ENCODE measurements at regions not wholly inside any gene's neighbourhood (a gene's known extent, or its start where the extent isn't known, plus 50 kb on each side); places are given as distances from the start of the nearest gene placed in this dataset.

DNA sequence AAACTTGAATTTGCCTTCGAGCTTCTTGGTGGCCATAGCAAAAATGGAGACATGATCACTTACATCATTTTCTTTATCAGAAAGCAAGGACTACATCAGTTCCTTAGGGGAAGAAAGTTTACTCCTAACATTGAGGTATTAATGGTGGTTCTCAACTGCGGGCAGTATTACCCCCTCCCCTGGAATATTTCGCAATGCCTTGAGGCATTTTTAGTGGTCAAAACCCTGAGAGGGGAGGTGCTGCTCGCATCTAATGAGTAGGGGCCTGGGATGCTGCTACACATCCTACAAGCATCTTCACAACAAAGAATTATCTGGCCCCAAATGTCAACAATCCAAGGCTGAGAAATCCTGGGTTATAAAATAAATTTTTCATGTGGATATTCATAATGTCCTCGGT is 222.2 kb upstream of the TSHZ2 start:
- in situ Hi-C loops (cut with HindIII; ENCODE audit: low sequenced_read_pairs), result no loop called here
- DNase-seq (ENCODE audit: low spot score), result no peak

DNA sequence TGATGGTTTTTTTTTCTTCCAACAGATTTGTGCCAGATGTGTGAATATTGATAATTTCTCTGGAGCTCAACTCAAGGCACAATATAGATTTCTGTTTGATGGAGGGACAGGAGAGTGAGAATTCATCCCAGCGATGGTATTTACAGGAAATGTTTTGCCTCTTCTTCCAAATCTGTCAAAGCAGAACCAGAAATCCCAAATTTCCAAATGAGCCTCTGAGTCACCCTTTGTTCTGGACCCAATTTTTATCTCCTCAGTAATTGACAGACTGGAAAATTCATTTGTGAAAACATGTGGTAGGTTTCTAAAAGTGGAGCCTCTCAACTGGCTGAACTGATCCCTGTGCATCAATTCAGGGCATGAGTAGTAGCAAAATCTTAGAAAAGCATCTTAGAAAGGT is 223.2 kb upstream of the TSHZ2 start:
- peak; percentile 15 for DNase-seq (ENCODE audit: low spot score)
- in situ Hi-C loops (cut with HindIII; ENCODE audit: low sequenced_read_pairs), result no loop called here

DNA sequence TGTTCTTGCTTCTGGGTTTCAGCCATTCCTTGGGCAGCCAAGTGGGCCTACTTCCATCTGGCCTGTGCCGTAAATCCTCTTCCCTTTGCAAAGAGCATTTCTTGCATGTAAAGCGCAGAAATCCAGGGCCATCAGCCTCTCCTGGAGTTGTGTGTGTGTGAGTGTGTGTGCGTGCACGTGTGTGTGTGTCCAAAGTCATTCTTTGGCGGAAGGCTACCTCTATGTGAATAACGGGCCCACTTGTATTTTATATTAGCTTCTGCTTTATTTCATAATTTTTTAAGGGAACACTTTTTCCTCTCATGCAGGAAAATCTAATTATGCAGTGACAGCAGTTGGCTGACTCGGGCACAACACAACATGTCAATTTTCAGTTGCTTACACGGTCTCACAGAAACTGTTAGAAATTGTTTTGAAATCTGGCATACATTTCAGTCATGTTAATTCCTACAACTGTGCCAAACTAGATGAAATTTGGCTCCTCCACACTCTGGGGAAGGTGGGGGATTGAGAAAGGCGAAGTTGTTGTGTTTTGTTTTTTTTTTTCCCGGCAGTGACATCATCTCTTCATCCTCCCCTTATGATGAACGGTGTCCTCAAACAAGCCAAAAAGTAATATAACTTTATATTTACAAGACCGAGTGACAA is 223.7 kb upstream of the TSHZ2 start:
- in situ Hi-C loops (cut with HindIII; ENCODE audit: low sequenced_read_pairs), result no loop called here
- DNase-seq (ENCODE audit: low spot score), result peak; percentile 86

DNA sequence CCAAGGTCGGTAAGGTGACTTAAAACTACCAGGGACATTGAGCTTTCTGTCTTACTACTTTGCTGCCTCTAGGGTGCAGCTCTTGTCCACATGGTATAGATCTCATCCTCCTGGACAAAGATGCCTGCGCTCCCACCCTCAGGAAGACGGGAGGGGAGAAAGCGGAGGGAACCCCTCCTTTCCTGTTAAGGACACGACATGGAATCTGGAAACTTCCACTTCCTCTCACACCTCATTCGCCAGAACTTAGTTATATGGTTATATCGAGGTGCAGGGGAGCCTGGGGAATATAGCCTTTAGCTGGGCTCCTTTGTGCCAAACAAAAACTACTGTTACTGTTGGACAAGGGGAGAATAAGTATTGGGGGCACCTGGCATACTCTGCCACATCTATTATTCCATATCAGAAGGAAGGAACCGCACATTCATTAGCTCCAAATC is 224.3 kb upstream of the TSHZ2 start:
- DNase-seq (ENCODE audit: low spot score), result no peak
- in situ Hi-C loops (cut with HindIII; ENCODE audit: low sequenced_read_pairs), result no loop called here

DNA sequence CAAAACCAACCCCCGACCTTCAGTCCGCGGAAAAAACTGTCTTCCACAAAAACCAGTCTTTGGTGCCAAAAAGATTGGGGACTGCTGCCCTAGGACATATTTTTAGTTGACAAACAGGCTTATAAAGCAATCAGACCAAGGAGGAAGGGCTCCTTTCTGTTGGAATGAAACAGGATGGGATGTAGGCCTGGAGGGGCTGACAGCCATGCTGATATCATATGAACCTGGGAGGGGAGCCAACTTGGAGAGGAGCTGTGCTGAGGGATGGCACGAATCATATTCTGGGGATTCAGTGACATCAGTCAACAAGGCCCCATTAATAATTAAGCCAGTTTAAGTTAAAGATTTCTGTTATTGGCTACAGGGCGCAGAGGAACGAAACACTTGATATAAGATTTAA is 225.4 kb upstream of the TSHZ2 start:
- peak; percentile 13 for DNase-seq (ENCODE audit: low spot score)
- in situ Hi-C loops (cut with HindIII; ENCODE audit: low sequenced_read_pairs), result no loop called here

DNA sequence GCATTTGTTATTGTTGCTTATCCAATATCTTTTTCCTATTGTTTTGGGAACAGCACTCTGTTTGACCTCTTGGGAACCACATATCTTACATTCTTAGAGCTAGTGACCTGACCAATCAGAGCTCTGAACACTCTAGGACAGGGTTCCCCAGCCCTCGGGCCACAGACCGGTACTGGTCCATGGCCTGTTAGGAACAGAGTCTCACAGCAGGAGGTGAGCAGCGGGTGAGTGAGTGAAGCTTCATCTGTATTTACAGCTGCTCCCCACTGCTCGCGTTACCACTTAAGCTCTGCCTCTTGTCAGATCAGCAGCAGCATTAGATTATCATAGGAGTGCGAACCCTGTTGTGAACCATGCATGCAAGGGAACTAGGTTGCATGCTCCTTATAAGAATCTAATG is 226.0 kb upstream of the TSHZ2 start:
- DNase-seq (ENCODE audit: low spot score), result no peak
- in situ Hi-C loops (cut with HindIII; ENCODE audit: low sequenced_read_pairs), result no loop called here

DNA sequence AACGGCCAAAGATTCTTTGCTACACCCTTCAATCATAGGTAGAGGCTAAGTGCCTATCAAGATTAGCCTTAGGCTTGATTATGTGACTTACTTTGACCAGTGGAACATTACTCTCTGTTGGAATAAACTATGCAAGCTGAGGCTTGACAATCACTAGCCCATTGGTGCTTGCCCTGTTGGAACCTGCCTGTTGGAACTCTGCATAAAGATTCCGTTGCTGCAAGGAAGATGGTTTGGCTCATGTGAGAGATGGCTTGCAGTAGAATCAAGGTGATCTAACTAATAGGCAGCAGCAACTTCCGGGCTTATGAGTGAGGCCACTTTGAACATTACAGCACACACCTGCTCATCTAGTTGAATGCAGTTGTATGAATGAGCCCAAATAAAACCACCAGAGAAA is 227.7 kb upstream of the TSHZ2 start:
- in situ Hi-C loops (cut with HindIII; ENCODE audit: low sequenced_read_pairs), result no loop called here
- DNase-seq (ENCODE audit: low spot score), result no peak

DNA sequence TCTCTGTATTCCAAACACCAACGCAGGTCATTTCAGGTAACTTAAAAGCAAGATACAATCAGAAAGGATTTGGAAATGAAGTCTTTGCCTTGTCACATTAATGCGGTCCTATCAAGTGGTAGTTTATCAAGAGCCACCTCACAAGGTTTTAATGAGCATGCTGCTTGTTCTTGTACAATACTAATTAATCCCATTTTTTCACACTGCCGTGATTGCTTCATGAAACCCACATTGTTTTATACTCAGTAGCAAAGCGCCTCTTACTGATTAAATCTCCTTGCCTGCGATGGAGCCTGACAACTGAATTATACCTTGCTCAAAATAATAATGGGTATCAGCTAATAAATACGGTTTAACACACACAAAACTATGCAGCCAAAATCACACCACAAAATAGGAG is 234.1 kb upstream of the TSHZ2 start:
- peak; percentile 7 for DNase-seq (ENCODE audit: low spot score)
- in situ Hi-C loops (cut with HindIII; ENCODE audit: low sequenced_read_pairs), result no loop called here

DNA sequence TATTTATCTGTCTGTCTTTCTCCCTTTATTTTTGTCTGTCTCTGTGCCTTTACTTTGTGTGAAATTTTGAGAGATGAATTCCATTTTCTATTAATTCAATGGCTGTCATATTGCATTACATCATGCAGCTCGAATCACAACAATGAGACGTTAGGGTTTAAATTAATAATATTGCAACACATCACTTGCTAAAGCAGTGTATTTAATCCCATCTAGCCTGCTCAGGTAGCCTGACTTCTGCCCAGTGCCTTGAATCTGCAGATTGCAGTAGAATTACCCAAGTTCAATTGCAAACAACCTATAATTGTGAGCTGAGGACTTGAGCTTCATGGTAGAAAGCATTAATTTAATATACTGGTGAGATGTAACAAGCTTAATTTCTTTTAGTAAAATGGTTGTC is 235.7 kb upstream of the TSHZ2 start:
- in situ Hi-C loops (cut with HindIII; ENCODE audit: low sequenced_read_pairs), result no loop called here
- DNase-seq (ENCODE audit: low spot score), result no peak

DNA sequence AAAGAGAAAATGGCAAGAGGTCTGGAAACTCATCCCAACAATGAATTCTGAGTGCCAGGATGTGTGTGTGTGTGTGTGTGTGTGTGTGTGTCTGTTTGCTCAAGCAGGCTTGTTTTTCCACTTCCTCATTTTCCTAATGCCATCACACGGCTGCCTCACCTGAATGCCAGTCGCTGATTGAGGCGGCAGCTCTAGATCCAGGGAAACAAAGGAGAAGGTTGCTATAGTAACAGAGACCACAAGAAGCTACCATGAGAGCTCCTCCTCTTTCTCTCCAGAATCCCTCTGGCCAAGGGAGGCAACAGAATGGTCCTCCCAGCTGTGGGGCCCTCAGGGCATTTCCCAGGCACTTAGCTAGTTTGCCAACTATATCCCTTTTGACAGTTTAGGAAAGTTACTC is 241.1 kb upstream of the TSHZ2 start:
- in situ Hi-C loops (cut with HindIII; ENCODE audit: low sequenced_read_pairs), result no loop called here
- no peak for DNase-seq (ENCODE audit: low spot score)

DNA sequence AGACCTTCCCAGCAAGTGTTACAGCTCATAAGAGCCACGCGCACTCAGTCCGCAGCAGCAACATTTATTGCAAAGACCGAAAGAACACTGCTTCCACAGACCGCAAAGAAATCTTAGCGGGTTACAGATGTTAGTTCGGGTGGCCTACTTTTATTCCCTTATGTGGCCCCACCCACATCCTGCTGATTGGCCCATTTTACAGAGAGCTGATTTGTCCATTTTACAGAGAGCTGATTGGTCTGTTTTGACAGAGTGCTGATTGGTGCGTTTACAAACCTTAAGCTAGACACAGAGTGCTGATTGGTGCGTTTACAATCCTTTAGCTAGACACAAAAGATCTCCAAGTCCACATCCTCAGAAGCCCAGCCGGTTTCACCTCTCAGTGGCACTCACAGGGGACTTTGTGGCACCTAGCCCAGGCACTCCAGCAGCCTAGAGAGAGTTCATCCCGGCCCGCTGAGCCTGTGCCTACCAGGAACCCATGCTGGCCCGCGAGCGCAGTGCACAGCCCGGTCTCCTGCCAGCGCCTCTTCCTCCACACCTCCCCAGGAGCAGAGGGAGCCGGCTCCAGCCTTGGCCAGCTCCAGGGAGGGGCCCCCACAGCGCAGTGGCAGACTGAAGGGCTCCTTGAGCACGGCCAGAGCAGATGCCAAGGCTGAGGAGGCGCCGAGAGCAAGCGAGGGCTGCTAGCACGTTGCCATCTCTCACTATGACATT is 244.3 kb upstream of the TSHZ2 start:
- no peak for DNase-seq (ENCODE audit: low spot score)
- in situ Hi-C loops (cut with HindIII; ENCODE audit: low sequenced_read_pairs), result no loop called here

DNA sequence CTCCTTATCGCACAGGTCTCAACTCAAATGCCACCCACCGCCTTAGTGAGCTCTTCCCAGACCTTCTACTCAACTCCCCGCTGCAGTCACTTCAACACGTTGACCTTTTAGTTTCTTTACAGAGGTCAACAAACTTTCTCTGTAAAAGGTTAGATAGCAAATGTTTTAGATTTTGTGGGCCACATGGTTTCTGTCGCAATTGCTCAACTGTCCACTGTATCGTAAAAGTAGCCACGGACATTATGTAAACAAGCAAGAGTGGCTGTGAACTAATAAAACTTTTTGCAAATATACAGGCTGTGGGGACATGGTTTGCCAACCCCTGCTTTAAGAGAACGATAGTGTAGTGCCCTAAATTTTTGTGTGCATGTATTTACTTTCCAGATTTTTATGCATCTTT is 247.6 kb upstream of the TSHZ2 start:
- no peak for DNase-seq (ENCODE audit: low spot score)
- in situ Hi-C loops (cut with HindIII; ENCODE audit: low sequenced_read_pairs), result no loop called here

DNA sequence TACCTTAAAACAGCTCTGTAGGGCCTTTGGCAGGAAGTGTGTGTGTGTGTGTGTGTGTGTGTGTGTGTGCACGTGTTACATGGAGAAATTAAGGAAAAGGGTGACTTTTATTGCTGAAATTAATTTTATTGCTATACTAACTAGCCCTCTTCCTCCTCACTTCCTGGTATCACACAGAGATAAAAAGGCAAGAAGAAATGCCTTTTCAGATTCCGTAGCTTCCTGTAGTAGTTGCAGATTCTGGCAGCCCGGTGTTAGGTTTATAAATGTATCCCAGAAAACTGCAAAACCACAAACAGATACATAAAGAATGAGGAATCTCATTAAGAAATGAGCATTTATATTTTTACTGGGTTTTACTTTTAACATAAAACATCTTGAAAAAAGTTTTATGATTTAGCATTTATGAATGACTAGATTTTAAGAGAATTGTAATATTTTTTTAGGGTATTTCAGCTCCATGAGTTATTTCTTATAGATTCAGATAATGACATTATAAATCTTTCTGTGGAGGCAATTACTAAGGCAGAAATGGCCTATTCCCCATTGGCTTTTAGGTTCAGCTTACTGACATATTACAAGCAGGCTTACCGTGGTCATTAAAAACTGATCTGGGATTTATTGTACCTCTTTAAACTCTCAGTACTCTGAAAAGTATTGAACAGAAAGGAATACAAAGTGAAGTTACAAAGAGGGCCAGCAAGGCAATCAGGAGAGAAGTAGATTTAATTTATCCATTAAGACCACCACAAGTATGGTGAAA is 249.1 kb upstream of the TSHZ2 start:
- no peak for DNase-seq (ENCODE audit: low spot score)
- in situ Hi-C loops (cut with HindIII; ENCODE audit: low sequenced_read_pairs), result no loop called here

DNA sequence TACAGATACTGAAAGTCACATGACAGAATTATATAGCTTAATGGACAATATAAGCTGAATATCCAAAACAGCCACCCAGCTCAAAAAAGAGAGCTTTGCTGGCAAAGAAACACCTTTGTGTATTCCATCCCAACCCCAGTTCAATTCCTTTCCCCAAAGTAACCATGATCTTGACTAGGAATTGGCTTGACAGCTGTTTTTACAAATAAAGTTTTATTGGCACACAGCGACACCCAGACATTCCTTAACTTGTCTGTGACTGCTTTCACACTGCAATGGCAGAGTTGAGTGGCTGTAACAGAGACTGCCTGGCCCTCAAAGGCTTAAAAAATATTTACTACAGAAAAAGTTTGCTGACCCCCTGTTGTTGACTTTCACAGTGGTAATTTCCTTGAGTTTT is 264.0 kb upstream of the TSHZ2 start:
- no peak for DNase-seq (ENCODE audit: low spot score)
- in situ Hi-C loops (cut with HindIII; ENCODE audit: low sequenced_read_pairs), result no loop called here

DNA sequence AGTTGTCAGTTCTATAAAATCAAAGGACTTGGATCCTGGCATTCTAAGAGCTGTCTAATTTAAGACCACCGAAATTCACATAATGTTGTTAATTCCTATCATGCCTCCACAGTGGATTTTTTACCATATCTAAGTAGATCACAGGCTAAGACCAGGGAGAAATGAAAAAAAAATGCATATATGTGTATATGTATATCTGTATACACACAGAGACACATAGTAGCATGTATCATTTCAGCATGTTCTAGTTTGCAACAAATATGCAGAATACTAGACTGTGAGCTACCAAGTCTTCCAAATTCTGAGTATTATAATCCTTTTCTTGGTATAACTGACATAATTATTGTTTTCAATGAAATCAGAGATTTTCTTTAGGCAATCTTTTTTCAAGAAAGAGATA is 267.6 kb upstream of the TSHZ2 start:
- in situ Hi-C loops (cut with HindIII; ENCODE audit: low sequenced_read_pairs), result no loop called here
- no peak for DNase-seq (ENCODE audit: low spot score)

DNA sequence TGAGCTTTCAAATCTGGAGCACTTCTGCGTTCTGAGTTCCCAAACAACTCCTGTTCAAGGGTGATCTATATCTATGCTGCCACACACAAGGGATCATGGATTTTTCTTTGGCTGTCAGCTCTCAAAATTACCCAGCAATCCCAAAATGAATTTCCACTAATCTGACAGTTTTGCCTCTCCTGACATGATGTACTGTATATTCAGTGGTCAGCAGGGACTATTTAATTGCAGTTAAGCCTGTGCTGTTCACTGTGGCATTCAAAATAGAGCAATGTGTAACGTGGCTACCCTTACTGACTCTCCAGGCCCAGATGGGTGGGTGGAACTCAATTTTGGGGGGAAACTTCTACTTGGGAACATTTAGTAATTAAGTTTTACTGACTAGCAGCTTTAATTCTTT is 283.8 kb upstream of the TSHZ2 start:
- no peak for DNase-seq (ENCODE audit: low spot score)
- in situ Hi-C loops (cut with HindIII; ENCODE audit: low sequenced_read_pairs), result no loop called here

DNA sequence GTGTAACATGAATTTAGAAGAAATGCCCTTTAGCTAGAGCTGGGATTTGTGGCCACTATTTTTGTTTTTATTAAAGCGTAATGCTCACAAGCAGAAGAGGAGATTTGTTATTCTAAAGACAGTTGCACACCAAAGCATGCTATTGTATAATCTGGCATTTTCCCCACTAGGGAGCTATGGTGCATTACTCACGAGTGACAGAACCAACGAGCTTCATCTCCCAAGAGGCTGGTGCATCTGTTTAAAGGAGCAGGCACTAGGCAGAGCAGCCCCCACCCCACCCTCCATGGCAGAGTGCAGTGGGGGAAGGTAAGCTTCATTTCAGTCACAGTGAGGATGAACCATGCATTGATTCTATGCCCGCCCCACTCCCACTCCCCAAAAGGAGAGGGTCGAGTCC is 287.3 kb upstream of the TSHZ2 start:
- no peak for DNase-seq (ENCODE audit: low spot score)
- in situ Hi-C loops (cut with HindIII; ENCODE audit: low sequenced_read_pairs), result no loop called here

DNA sequence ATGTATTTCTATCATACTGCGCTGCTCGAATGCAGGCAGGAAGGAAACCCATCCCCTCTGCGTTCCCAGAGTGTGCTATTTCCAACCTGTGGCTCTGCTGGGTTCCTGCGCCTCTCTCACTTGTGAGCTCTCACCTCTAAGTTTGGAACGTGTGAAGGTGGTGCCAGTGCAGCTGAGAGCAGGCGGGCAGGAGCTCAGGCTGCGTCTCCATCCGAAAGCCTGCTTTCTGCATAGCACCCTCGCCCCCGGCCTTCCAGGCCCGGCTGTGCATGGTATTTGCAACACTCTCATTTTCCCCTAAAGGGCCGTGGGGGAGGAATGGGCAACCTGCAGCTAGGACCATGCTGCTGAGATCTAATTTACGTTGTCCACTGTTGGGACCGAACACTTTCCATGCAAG is 288.0 kb upstream of the TSHZ2 start:
- DNase-seq (ENCODE audit: low spot score), result no peak
- in situ Hi-C loops (cut with HindIII; ENCODE audit: low sequenced_read_pairs), result no loop called here

DNA sequence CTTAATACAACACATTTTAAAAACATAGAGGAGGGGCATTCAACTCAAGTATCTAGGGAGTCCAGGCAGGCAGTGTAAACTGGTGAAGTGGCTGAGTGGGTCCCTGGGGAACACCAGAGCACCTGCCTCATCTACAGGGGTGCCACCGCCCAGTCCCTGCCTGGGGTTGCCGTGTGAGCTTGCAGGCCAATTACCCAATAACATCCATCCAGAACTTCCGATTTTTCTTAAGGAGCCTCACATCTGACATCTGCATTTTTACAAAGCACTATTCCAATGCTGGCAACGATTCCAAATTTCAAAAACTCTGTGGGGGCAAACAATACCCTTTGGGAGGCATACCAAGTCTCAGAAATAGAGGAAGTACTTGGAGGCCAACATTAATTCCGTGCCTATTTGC is 288.4 kb upstream of the TSHZ2 start:
- in situ Hi-C loops (cut with HindIII; ENCODE audit: low sequenced_read_pairs), result no loop called here
- no peak for DNase-seq (ENCODE audit: low spot score)

DNA sequence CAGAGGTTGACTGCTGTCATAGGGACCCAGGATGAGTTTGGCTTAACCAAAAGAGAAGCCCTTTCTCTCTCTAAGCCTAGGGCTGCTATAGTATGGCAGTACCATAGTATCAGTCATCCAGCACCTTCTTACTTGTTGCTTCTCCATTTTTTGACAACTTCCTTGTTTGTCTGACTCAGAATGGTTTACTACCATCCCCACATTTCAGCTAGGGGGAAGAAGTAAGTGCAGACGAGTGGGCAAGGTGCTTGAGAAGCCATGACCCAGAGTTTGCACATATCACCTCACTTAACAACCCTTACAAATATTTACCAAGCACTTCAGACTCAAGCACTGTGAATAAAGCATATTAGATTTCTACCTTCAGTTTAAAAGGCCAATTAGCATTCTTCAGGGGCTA is 289.9 kb upstream of the TSHZ2 start:
- in situ Hi-C loops (cut with HindIII; ENCODE audit: low sequenced_read_pairs), result no loop called here

DNA sequence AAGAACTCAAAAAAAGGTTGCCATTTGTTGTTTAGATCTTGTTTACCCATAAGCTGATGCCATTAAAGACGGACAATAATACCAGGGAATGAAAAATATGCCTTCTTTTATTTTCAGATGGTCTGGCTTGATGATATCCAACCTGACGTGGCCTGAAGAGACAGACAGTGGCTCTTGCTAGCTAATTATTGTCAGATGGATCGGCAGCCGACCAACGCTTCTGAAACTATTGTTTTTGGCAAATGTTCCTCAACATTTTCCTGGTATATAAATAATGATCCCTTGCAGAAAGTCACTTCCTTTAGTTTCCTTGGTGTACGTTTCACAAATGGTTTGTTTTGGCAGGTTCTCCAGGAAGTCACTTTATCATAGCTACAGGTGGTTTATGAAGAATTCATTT is 290.9 kb upstream of the TSHZ2 start:
- no peak for DNase-seq (ENCODE audit: low spot score)
- in situ Hi-C loops (cut with HindIII; ENCODE audit: low sequenced_read_pairs), result no loop called here

More for the DNA sequence above, 289.9 kb upstream of the TSHZ2 start:
- no peak for DNase-seq (ENCODE audit: low spot score)

Data from G401 (cell line).